ENCODE measurements at regions not wholly inside any gene's neighbourhood (a gene's known extent, or its start where the extent isn't known, plus 50 kb on each side); places are given as distances from the start of the nearest gene placed in this dataset.

DNA sequence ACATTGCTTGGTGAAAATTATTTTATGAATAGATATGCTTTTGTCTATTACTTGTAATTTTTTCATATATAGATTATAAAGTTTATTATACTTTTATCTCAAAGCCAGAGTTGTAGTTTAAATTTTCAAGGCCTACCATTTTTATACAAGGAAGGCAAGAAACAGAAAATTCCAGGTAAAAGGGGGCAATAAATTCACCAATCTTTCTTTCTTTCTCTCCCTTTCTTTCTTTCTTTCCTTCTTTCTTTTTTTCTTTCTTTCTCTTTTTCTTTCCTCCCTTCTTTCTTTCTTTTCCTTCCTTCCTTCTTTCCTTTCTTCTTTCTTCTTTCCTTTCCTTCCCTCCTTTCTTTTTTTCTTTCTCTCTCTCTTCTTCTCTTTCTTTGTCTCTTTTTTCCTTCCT lies 529.4 kb downstream of the PCDH17 start:
- Histone ChIP-seq H3K4me2 (no peak overlapping the region), H3K36me3 (ENCODE audit: insufficient read depth) (no peaks in the 10 kb centered on the region), H2AFZ (ENCODE audit: low read depth) (no peak overlapping the region), H4K20me1 (ENCODE audit: insufficient read depth) (no peaks in the 10 kb centered on the region), H3K79me2 (ENCODE audit: insufficient read depth, low read depth) (no peaks in the 10 kb centered on the region), H3K9ac (no peak overlapping the region), H3K4me3 (IDR thresholded peaks at IDR 0.05; ENCODE audit: insufficient read depth, low read depth, low read length) (no peak overlapping the region), H3K27me3 (ENCODE audit: insufficient read depth, low read depth) (no peaks in the 10 kb centered on the region), H3K27ac (no peak overlapping the region), H3K4me1 (ENCODE audit: low read depth, poor library complexity, severe bottlenecking) (no peaks in the 10 kb centered on the region)
- TF ChIP-seq CTCF (conservative IDR thresholded peaks at IDR 0.05; ENCODE audit: low read depth, low read length): no peak

DNA sequence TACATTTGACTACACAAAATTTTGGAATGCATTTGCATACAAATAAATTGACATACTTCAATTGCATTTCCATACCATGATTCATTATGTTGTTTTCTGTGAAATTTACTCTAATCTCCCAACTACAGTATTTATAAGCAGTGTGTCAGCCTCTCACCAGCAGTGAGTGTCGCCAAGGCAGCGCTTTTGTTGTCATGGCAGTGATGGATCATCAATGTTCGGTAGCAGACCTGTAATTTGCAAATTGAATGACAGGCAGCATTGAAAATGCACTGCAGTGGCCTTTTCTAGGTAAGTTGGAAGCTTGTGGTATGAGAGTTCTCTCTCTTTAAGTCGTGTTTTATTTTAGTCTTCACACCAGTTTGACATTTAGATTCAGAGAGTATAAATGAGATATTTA lies 534.1 kb downstream of the PCDH17 start:
- Histone ChIP-seq H3K9ac (no peak overlapping the region), H3K4me2 (no peak overlapping the region), H3K27ac (no peak overlapping the region), H2AFZ (ENCODE audit: low read depth) (no peak overlapping the region), H3K79me2 (ENCODE audit: insufficient read depth, low read depth) (no peaks in the 10 kb centered on the region), H4K20me1 (ENCODE audit: insufficient read depth) (no peaks in the 10 kb centered on the region), H3K4me3 (IDR thresholded peaks at IDR 0.05; ENCODE audit: insufficient read depth, low read depth, low read length) (no peak overlapping the region), H3K4me1 (ENCODE audit: low read depth, poor library complexity, severe bottlenecking) (no peaks in the 10 kb centered on the region), H3K27me3 (ENCODE audit: insufficient read depth, low read depth) (no peaks in the 10 kb centered on the region), H3K36me3 (ENCODE audit: insufficient read depth) (no peaks in the 10 kb centered on the region)
- TF ChIP-seq CTCF (conservative IDR thresholded peaks at IDR 0.05; ENCODE audit: low read depth, low read length): no peak

GRCh38 chr13:58181111-58181510 lies 549.6 kb downstream of the PCDH17 start:
- no peaks in the 10 kb centered on the region for H4K20me1 ChIP-seq (ENCODE audit: insufficient read depth)
- H2AFZ ChIP-seq (ENCODE audit: low read depth): no peak overlapping the region
- no peaks in the 10 kb centered on the region for H3K79me2 ChIP-seq (ENCODE audit: insufficient read depth, low read depth)
- no peak for TF ChIP-seq CTCF (conservative IDR thresholded peaks at IDR 0.05; ENCODE audit: low read depth, low read length)
- no peaks in the 10 kb centered on the region for H3K27me3 ChIP-seq (ENCODE audit: insufficient read depth, low read depth)
- no peak overlapping the region for H3K4me2 ChIP-seq
- no peaks in the 10 kb centered on the region for H3K36me3 ChIP-seq (ENCODE audit: insufficient read depth)
- no peaks in the 10 kb centered on the region for H3K4me1 ChIP-seq (ENCODE audit: low read depth, poor library complexity, severe bottlenecking)
- no peak overlapping the region for H3K9ac ChIP-seq
- no peak overlapping the region for H3K4me3 ChIP-seq (IDR thresholded peaks at IDR 0.05; ENCODE audit: insufficient read depth, low read depth, low read length)
- no peak overlapping the region for H3K27ac ChIP-seq

- H3K9ac ChIP-seq: no peak overlapping the region
- no peaks in the 10 kb centered on the region for H3K27me3 ChIP-seq (ENCODE audit: insufficient read depth, low read depth)
- no peaks in the 10 kb centered on the region for H3K4me1 ChIP-seq (ENCODE audit: low read depth, poor library complexity, severe bottlenecking)
- TF ChIP-seq CTCF (conservative IDR thresholded peaks at IDR 0.05; ENCODE audit: low read depth, low read length): no peak
- no peaks in the 10 kb centered on the region for H3K79me2 ChIP-seq (ENCODE audit: insufficient read depth, low read depth)
- no peaks in the 10 kb centered on the region for H3K36me3 ChIP-seq (ENCODE audit: insufficient read depth)
- no peaks in the 10 kb centered on the region for H4K20me1 ChIP-seq (ENCODE audit: insufficient read depth)
- H3K4me2 ChIP-seq: no peak overlapping the region
- H3K4me3 ChIP-seq (IDR thresholded peaks at IDR 0.05; ENCODE audit: insufficient read depth, low read depth, low read length): no peak overlapping the region
- H2AFZ ChIP-seq (ENCODE audit: low read depth): no peak overlapping the region
- no peak overlapping the region for H3K27ac ChIP-seq
Measured at GRCh38 chr13:58187881-58188280, 556.3 kb downstream of the PCDH17 start.

DNA sequence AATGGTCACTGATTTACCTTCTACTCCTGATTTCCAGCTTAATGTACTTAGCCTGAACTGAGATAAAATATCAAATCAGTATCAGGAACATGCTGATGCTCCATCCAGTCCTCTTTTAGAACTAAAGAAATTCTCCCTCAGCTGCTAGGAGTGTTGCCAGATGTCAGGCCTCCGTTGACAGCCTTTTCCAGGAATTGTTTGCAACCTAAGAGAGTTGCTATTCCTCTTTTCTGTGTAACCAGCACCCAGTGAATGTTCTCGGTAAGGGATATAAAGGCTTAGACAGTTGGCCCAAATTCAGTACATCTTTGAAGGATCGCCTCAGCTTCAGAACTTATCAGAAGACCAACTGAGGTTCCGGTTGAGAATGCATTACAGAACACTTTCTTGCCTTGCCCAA lies 559.0 kb downstream of the PCDH17 start:
- H3K27ac ChIP-seq: no peak overlapping the region
- no peak overlapping the region for H3K4me2 ChIP-seq
- no peak overlapping the region for H2AFZ ChIP-seq (ENCODE audit: low read depth)

More for the DNA sequence above, 559.0 kb downstream of the PCDH17 start:
- no peak for TF ChIP-seq CTCF (conservative IDR thresholded peaks at IDR 0.05; ENCODE audit: low read depth, low read length)
- no peaks in the 10 kb centered on the region for H3K79me2 ChIP-seq (ENCODE audit: insufficient read depth, low read depth)
- no peaks in the 10 kb centered on the region for H3K27me3 ChIP-seq (ENCODE audit: insufficient read depth, low read depth)
- no peaks in the 10 kb centered on the region for H3K36me3 ChIP-seq (ENCODE audit: insufficient read depth)
- no peaks in the 10 kb centered on the region for H3K4me1 ChIP-seq (ENCODE audit: low read depth, poor library complexity, severe bottlenecking)
- H3K9ac ChIP-seq: no peak overlapping the region
- no peak overlapping the region for H3K4me3 ChIP-seq (IDR thresholded peaks at IDR 0.05; ENCODE audit: insufficient read depth, low read depth, low read length)
- H4K20me1 ChIP-seq (ENCODE audit: insufficient read depth): no peaks in the 10 kb centered on the region
